ENCODE measurements at regions not wholly inside any gene's neighbourhood (a gene's known extent, or its start where the extent isn't known, plus 50 kb on each side); places are given as distances from the start of the nearest gene placed in this dataset.

- ChIA-PET CTCF (no interaction called here), POLR2A (no interaction called here)
- H3K27ac ChIP-seq (ENCODE audit: extremely low read depth, low read depth, low read length): no peak overlapping the region
- no peak overlapping the region for H3K4me3 ChIP-seq (ENCODE audit: low read depth, low read length)
- H3K9me3 ChIP-seq (ENCODE audit: control insufficient read depth, insufficient read depth, low read depth, low read length): no peaks in the 10 kb centered on the region
- no peaks in the 10 kb centered on the region for H3K4me1 ChIP-seq (ENCODE audit: control insufficient read depth, insufficient read depth, low read length)
- TF ChIP-seq ZNF174 (tag by site-specific recombination; IDR thresholded peaks at IDR 0.05) (no peak), ZNF623 (tag by site-specific recombination; IDR thresholded peaks at IDR 0.05) (no peak), GLI4 (tag by site-specific recombination; IDR thresholded peaks at IDR 0.05) (no peak), IKZF3 (tag by site-specific recombination; IDR thresholded peaks at IDR 0.05) (no peak)
- no peaks in the 10 kb centered on the region for H3K36me3 ChIP-seq (ENCODE audit: control insufficient read depth in 2 of 2, insufficient read depth in 1 of 2, low read length in 2 of 2)
Measured at GRCh38 chr4:11596989-11597388, 168.3 kb upstream of the HS3ST1 start.

- H3K4me1 ChIP-seq (ENCODE audit: control insufficient read depth, insufficient read depth, low read length): no peaks in the 10 kb centered on the region
- H3K36me3 ChIP-seq (ENCODE audit: control insufficient read depth in 2 of 2, insufficient read depth in 1 of 2, low read length in 2 of 2): no peaks in the 10 kb centered on the region
- H3K27ac ChIP-seq (ENCODE audit: extremely low read depth, low read depth, low read length): no peak overlapping the region
- H3K4me3 ChIP-seq (ENCODE audit: low read depth, low read length): no peak overlapping the region
- H3K9me3 ChIP-seq (ENCODE audit: control insufficient read depth, insufficient read depth, low read depth, low read length): no peaks in the 10 kb centered on the region
- POLR2A ChIA-PET: no interaction called here
- TF ChIP-seq ZNF169 (tag by site-specific recombination; IDR thresholded peaks at IDR 0.05) (no peak), GLIS1 (tag by site-specific recombination; IDR thresholded peaks at IDR 0.05) (no peak), ZNF121 (tag by site-specific recombination; IDR thresholded peaks at IDR 0.05) (no peak), KLF8 (tag by site-specific recombination; IDR thresholded peaks at IDR 0.05) (no peak), ZNF558 (tag by site-specific recombination; IDR thresholded peaks at IDR 0.05) (no peak)
- CTCF ChIA-PET: no interaction called here
Measured at GRCh38 chr4:11593576-11594116, 165.0 kb upstream of the HS3ST1 start.

GRCh38 chr4:11592276-11592675 lies 163.6 kb upstream of the HS3ST1 start:
- no peak overlapping the region for H3K4me3 ChIP-seq (ENCODE audit: low read depth, low read length)
- H3K9me3 ChIP-seq (ENCODE audit: control insufficient read depth, insufficient read depth, low read depth, low read length): no peaks in the 10 kb centered on the region
- TF ChIP-seq ZNF202 (tag by site-specific recombination; IDR thresholded peaks at IDR 0.05; ENCODE audit: borderline replicate concordance) (no peak), ZFP3 (tag by site-specific recombination; IDR thresholded peaks at IDR 0.05; ENCODE audit: low read depth) (no peak), ZNF350 (tag by site-specific recombination; IDR thresholded peaks at IDR 0.05) (no peak), ZIC2 (tag by site-specific recombination; IDR thresholded peaks at IDR 0.05) (no peak), HIC1 (tag by site-specific recombination; IDR thresholded peaks at IDR 0.05) (no peak), SETDB1 (IDR thresholded peaks at IDR 0.05; ENCODE audit: insufficient read length, low read length) (no peak), RBAK (tag by site-specific recombination; IDR thresholded peaks at IDR 0.05) (no peak), ZNF19 (tag by site-specific recombination; IDR thresholded peaks at IDR 0.05; ENCODE audit: low read depth) (no peak), ZNF394 (tag by site-specific recombination; IDR thresholded peaks at IDR 0.05; ENCODE audit: borderline replicate concordance) (no peak), ZNF529 (tag by site-specific recombination; IDR thresholded peaks at IDR 0.05; ENCODE audit: insufficient replicate concordance) (no peak), SP3 (tag by site-specific recombination; IDR thresholded peaks at IDR 0.05) (no peak), ZNF510 (tag by site-specific recombination; IDR thresholded peaks at IDR 0.05; ENCODE audit: insufficient replicate concordance) (no peak), ZNF416 (tag by site-specific recombination; IDR thresholded peaks at IDR 0.05) (no peak), ZNF623 (tag by site-specific recombination; IDR thresholded peaks at IDR 0.05) (no peak), ZNF768 (tag by site-specific recombination; IDR thresholded peaks at IDR 0.05) (no peak)
- no peak overlapping the region for H3K27ac ChIP-seq (ENCODE audit: extremely low read depth, low read depth, low read length)
- CTCF ChIA-PET: no interaction called here
- POLR2A ChIA-PET: no interaction called here
- no peaks in the 10 kb centered on the region for H3K36me3 ChIP-seq (ENCODE audit: control insufficient read depth in 2 of 2, insufficient read depth in 1 of 2, low read length in 2 of 2)
- no peaks in the 10 kb centered on the region for H3K4me1 ChIP-seq (ENCODE audit: control insufficient read depth, insufficient read depth, low read length)
